PC-3 (cell line): ENCODE measurements at regions not wholly inside any gene's neighbourhood (a gene's known extent, or its start where the extent isn't known, plus 50 kb on each side); places are given as distances from the start of the nearest gene placed in this dataset.
A peak's percentile ranks its signal among the peaks of the same experiment; 100 is the strongest.

ENCODE experiments used
- ATAC-seq: fragments of 200-7000 bp; cut with Tn5 transposase; 2 replicates; pipeline ENCODE4 v1.9.1; 2020; ENCODE audit warnings: mild to moderate bottlenecking, moderate library complexity
- BruUV-seq: library from RNA; stranded (reverse); fragments of 400-500 nt; replicated peaks from 2 replicates; lab custom pipeline; 2021; lab: Mats Ljungman, UMichigan
- CTCF ChIA-PET: fragments of 300-600 bp; sonication (Branson Sonifier 250); formaldehyde crosslinking; loops from one replicate; lab custom pipeline; 2022; ENCODE audit warnings: antibody characterized with exemption; lab: Charles Lee
- POLR2A ChIA-PET: fragments of 300-600 bp; sonication (Branson Sonifier 250); formaldehyde crosslinking; loops from one replicate; lab custom pipeline; 2022; ENCODE audit warnings: antibody characterized with exemption; ENCODE audit not compliant: unreplicated experiment; lab: Charles Lee
- DNase-seq: peaks from one replicate; pipeline ENCODE4 v3.0.0-alpha.2; 2015
- H2AFZ ChIP-seq: fragments of 300-600 bp; sonication (generic); 2 replicates; pipeline ENCODE4 v1.6.0; 2016; ENCODE audit warnings: antibody characterized with exemption, low read length
- H3F3A ChIP-seq: fragments of 300-600 bp; sonication (generic); one replicate; pipeline ENCODE4 v1.6.0; 2017; ENCODE audit warnings: antibody characterized with exemption, low read length, control low read depth, mild to moderate bottlenecking; ENCODE audit not compliant: unreplicated experiment
- H3K27ac ChIP-seq: fragments of 300-600 bp; sonication (generic); 2 replicates; pipeline ENCODE4 v1.5.1; 2016; ENCODE audit warnings: mild to moderate bottlenecking, low read length
- H3K27me3 ChIP-seq: fragments of 300-600 bp; sonication (generic); 2 replicates; pipeline ENCODE4 v1.6.1; 2016; ENCODE audit warnings: low read length, mixed read lengths
- H3K36me3 ChIP-seq: fragments of 300-600 bp; sonication (generic); 2 replicates; pipeline ENCODE4 v1.6.1; 2016; ENCODE audit warnings: low read depth, mixed run types, low read length, mixed read lengths
- H3K4me1 ChIP-seq: fragments of 300-600 bp; sonication (generic); 2 replicates; pipeline ENCODE4 v1.5.1; 2016; ENCODE audit warnings: low read length; ENCODE audit not compliant: insufficient read depth
- H3K4me2 ChIP-seq: fragments of 300-600 bp; sonication (generic); 2 replicates; pipeline ENCODE4 v1.6.0; 2016; ENCODE audit warnings: low read length
- H3K4me3 ChIP-seq: fragments of 300-600 bp; sonication (generic); 2 replicates; pipeline ENCODE4 v1.5.1; 2016; ENCODE audit warnings: mild to moderate bottlenecking, low read length, mixed read lengths
- H3K79me2 ChIP-seq: fragments of 300-600 bp; sonication (generic); 2 replicates; pipeline ENCODE4 v1.6.1; 2017; ENCODE audit warnings: low read length, mixed read lengths
- H3K9ac ChIP-seq: fragments of 300-600 bp; sonication (generic); 2 replicates; pipeline ENCODE4 v1.6.0; 2016; ENCODE audit warnings: mild to moderate bottlenecking, low read length
- H3K9me2 ChIP-seq: fragments of 300-600 bp; sonication (generic); replicated peaks from 2 replicates; pipeline ENCODE4 v1.6.1; 2016; ENCODE audit warnings: mixed run types, low read length, mixed read lengths
- H3K9me3 ChIP-seq: fragments of 300-600 bp; sonication (generic); 2 replicates; pipeline ENCODE4 v1.6.1; 2016; ENCODE audit warnings: low read length, mixed read lengths
- H4K20me1 ChIP-seq: fragments of 300-600 bp; sonication (generic); 2 replicates; pipeline ENCODE4 v1.6.1; 2016; ENCODE audit warnings: low read length, mixed read lengths
- EZH2 ChIP-seq: fragments of 300-600 bp; sonication (generic); IDR thresholded peaks from one replicate; pipeline ENCODE4 v1.6.1; 2017; ENCODE audit warnings: antibody characterized with exemption, mild to moderate bottlenecking, low read length; ENCODE audit not compliant: unreplicated experiment
- EZH2phosphoT487 ChIP-seq: fragments of 300-600 bp; sonication (generic); IDR thresholded peaks from 2 replicates; pipeline ENCODE4 v1.6.1; 2018; ENCODE audit warnings: mild to moderate bottlenecking, antibody characterized with exemption, low read length, borderline replicate concordance
- intact Hi-C: fragments of 100-400 bp; cut with micrococcal nuclease; formaldehyde crosslinking; loops from 2 replicates; pipeline ENCODE4 v1.9.0; 2023
- TF ChIP-seq, protein P1 (sequence below): fragments of 300-600 bp; sonication (generic); conservative IDR thresholded peaks from 2 replicates; pipeline ENCODE4 v1.5.1; 2017; ENCODE audit warnings: antibody characterized with exemption, low read depth, mild to moderate bottlenecking, low read length

DNA sequence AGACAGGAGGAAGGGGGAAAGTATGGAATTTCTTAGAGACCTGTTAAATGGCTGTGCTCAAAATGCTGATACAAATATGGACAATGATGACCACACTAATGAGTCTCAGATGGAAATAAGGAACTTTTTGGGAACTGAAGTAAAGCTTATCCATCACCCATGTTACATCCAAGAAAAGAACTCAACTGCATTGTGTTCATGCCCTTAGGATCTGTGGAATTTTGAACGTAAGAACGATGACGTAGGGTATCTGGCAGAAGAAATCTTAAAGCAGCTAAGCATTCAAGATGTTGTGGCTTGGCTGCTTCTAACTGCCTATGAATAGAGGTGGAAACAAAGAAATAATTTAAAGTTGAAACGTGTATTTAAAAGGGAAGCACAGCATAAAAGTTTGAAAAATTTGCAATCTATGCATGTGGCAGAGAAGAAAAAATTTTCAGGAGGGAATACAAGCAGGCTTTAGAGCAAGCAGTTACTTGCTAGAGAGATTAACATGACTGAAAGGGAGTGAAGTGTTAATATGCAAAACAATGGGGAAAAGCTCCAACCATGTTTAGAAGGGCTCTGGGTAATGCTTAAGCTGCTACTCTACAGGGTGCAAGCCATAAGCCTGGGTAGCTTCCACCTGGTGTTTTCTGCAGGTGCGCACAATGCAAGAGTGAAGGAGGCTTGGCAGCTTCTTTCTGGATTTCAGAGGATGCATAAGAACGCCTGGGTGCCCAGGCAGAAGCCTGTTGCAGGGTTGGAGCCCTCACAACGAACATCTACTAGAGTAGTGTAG is 499.7 kb upstream of the SEMA3D start:
- no TSS peak for BruUV-seq
- H3K9me2 ChIP-seq = no peaks in the 10 kb centered on the region; the same call in 1 of the 2 replicates
- H3K9ac ChIP-seq = no peak overlapping the region
- CTCF ChIA-PET = no interaction called here
- H3K36me3 ChIP-seq = no peaks in the 10 kb centered on the region
- POLR2A ChIA-PET = no interaction called here
- ATAC-seq (no peak), DNase-seq (no peak)
- H3K9me3 ChIP-seq = no peaks in the 10 kb centered on the region
- no peaks in the 10 kb centered on the region; the same call in 1 of the 2 replicates for H3K4me1 ChIP-seq
- TF ChIP-seq, protein P1, sequence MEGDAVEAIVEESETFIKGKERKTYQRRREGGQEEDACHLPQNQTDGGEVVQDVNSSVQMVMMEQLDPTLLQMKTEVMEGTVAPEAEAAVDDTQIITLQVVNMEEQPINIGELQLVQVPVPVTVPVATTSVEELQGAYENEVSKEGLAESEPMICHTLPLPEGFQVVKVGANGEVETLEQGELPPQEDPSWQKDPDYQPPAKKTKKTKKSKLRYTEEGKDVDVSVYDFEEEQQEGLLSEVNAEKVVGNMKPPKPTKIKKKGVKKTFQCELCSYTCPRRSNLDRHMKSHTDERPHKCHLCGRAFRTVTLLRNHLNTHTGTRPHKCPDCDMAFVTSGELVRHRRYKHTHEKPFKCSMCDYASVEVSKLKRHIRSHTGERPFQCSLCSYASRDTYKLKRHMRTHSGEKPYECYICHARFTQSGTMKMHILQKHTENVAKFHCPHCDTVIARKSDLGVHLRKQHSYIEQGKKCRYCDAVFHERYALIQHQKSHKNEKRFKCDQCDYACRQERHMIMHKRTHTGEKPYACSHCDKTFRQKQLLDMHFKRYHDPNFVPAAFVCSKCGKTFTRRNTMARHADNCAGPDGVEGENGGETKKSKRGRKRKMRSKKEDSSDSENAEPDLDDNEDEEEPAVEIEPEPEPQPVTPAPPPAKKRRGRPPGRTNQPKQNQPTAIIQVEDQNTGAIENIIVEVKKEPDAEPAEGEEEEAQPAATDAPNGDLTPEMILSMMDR = no peak
- TF ChIP-seq EZH2 (no peak), EZH2phosphoT487 (no peak)
- intact Hi-C loops = no loop called here
- H3K27ac ChIP-seq = no peak overlapping the region
- H3K4me3 ChIP-seq = no peak overlapping the region
- no peaks in the 10 kb centered on the region for H3F3A ChIP-seq
- no peaks in the 10 kb centered on the region for H3K27me3 ChIP-seq
- H3K4me2 ChIP-seq = no peak overlapping the region
- H3K79me2 ChIP-seq = no peaks in the 10 kb centered on the region
- no peak overlapping the region for H2AFZ ChIP-seq
- H4K20me1 ChIP-seq = no peaks in the 10 kb centered on the region

DNA sequence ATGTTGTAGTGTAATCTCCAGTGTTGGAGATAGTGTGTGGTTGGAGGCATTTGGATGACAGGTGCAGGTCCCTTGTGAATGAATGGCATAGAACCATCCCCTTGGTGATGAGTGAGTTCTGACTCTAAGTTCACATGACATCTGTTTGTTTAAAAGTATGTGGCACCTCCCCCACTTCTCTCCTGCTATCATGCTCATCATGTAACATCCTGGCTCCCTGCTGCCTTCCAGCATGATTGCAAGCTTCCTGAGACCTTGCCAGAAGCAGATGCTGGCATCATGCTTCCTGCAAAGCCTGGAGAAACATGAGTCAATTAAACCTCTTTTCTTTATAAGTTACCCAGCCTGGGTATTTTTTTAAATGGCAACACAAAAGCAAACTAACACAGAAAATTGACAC is 499.0 kb upstream of the SEMA3D start:
- no TSS peak for BruUV-seq
- Histone ChIP-seq H3K9ac (no peak overlapping the region), H3K4me3 (no peak overlapping the region), H3K79me2 (no peaks in the 10 kb centered on the region), H3K27me3 (no peaks in the 10 kb centered on the region), H3K4me2 (no peak overlapping the region), H3F3A (no peaks in the 10 kb centered on the region), H3K9me2 (no peaks in the 10 kb centered on the region; the same call in 1 of the 2 replicates), H4K20me1 (no peaks in the 10 kb centered on the region), H3K9me3 (no peaks in the 10 kb centered on the region), H2AFZ (no peak overlapping the region), H3K36me3 (no peaks in the 10 kb centered on the region), H3K4me1 (no peaks in the 10 kb centered on the region; the same call in 1 of the 2 replicates), H3K27ac (no peak overlapping the region)
- POLR2A ChIA-PET = no interaction called here
- CTCF ChIA-PET = interaction anchor here (0.6 kb wide), 1 partner anchor 52 kb away, joined by 5 read pairs; no protein-coding TSS in a partner anchor
- intact Hi-C loops = no loop called here
- no peak for TF ChIP-seq EZH2phosphoT487
- TF ChIP-seq, protein P1 = no peak
- TF ChIP-seq EZH2 = no peak
- ATAC-seq (peak; percentile 72), DNase-seq (peak; percentile 77)
